Transverse colon (tissue), 4 donors: ENCODE measurements at regions not wholly inside any gene's neighbourhood (a gene's known extent, or its start where the extent isn't known, plus 50 kb on each side); places are given as distances from the start of the nearest gene placed in this dataset.

Source experiments
- DNase-seq: peaks from one replicate; pipeline ENCODE4 v3.0.0-alpha.2; 2019
- H3K27ac ChIP-seq, 4 donors: fragments of 200-600 bp; sonication (generic); 2 replicates each; pipeline ENCODE4 v1.5.1; 2016 to 2018; ENCODE audit warnings: inconsistent platforms in 4 of 4
- H3K27me3 ChIP-seq: fragments of 200-600 bp; sonication (generic); 2 replicates; pipeline ENCODE4 v1.5.1; 2017; ENCODE audit warnings: inconsistent platforms
- H3K36me3 ChIP-seq, 4 donors: fragments of 200-600 bp; sonication (generic); 2 replicates each; pipeline ENCODE4 v1.5.1; 2017 to 2019; ENCODE audit warnings: inconsistent platforms in 4 of 4
- H3K4me1 ChIP-seq, 4 donors: fragments of 200-600 bp; sonication (generic); 2 replicates each; pipeline ENCODE4 v1.5.1; 2017 to 2020; ENCODE audit warnings: inconsistent platforms in 4 of 4
- H3K4me3 ChIP-seq, 4 donors: fragments of 200-600 bp; sonication (generic); 1 replicate in 1 of 4; 2 replicates in 3 of 4; pipeline versions ENCODE4 v1.5.1 to v1.6.1; 2017 to 2019; ENCODE audit warnings: inconsistent platforms in 4 of 4
- H3K9me3 ChIP-seq, 2 donors: fragments of 200-600 bp; sonication (generic); 2 replicates each; pipeline ENCODE4 v1.5.1; 2017 to 2019; ENCODE audit warnings: inconsistent platforms in 2 of 2
- EP300 ChIP-seq: sonication (generic); formaldehyde crosslinking; IDR thresholded peaks from one replicate; pipeline ENCODE4 v1.6.1; 2017; ENCODE audit warnings: antibody characterized with exemption, low read depth
- POLR2A ChIP-seq: fragments of 450-650 bp; IDR thresholded peaks from one replicate; pipeline ENCODE4 v1.6.1; 2016; ENCODE audit warnings: antibody characterized with exemption, mild to moderate bottlenecking, moderate library complexity
- POLR2AphosphoS5 ChIP-seq, 3 donors: sonication (generic); formaldehyde crosslinking; IDR thresholded peaks; one replicate each; pipeline ENCODE4 v1.6.1; 2016; ENCODE audit warnings: antibody characterized with exemption in 3 of 3
- WGBS, 2 donors: methylation state at CpG; one replicate each; pipeline ENCODE4 v1.1.5; 2018; ENCODE audit warnings: low coverage in 1 of 2; 5-methylcytosine and 5-hydroxymethylcytosine counted together
- in situ Hi-C, 4 donors: fragments of 200-750 bp; cut with MboI; loops; one replicate each; pipeline versions ENCODE4 v1.15.0 to v1.15.1; 2017; ENCODE audit warnings: low sequenced_read_pairs in 3 of 4, low pct_ligation_motif_present in 1 of 4, low pct_unique_long_range_greater_than_20kb in 1 of 4
- intact Hi-C: fragments of 100-400 bp; cut with DNase I; formaldehyde crosslinking; loops from one replicate; pipeline ENCODE4 v1.15.1; 2023; ENCODE audit warnings: low total_unique reads
- TF ChIP-seq, protein P1 (sequence below), 5 experiments: fragments of 200-600 bp in 3 of 5; fragments of 450-650 bp in 2 of 5; sonication (generic) in 3 of 5; IDR thresholded peaks; 1 replicate in 2 of 5; 2 replicates in 3 of 5; pipeline ENCODE4 v1.5.1; 2016 to 2017; ENCODE audit warnings: antibody characterized with exemption in 5 of 5, inconsistent platforms in 3 of 5, mild to moderate bottlenecking in 2 of 5, moderate library complexity in 1 of 5

DNA sequence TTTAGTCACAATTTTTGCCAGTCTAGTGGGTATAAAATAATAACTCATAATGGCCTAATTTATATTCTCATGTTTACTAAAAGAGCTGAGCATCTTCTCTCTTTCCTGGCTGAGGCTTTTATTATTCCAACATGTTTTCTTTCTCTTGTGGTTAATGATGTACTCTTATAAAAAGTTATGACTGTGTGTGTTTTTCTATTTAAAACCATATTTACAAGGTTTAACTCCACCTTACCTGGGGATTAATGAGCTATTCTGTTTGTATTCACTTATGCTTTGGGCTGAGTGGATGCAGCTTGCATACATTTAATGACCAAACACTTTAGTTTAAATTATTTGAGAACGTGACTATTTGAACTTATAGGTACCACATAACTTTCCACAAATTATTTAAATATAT, 1365.7 kb upstream of the SLC10A2 start:
- Histone ChIP-seq H3K27ac (no peak overlapping the region), H3K36me3 (no peaks in the 10 kb centered on the region), H3K27me3 (no peaks in the 10 kb centered on the region), H3K4me1 (no peaks in the 10 kb centered on the region), H3K4me3 (no peak overlapping the region), H3K9me3 (no peaks in the 10 kb centered on the region)
- intact Hi-C loops: no loop called here
- no peak for DNase-seq
- WGBS, 2 donors: 57 to 79% methylated on average over 1 of the region's 1 CpG
- in situ Hi-C loops: no loop called here
- TF ChIP-seq EP300 (no peak), POLR2AphosphoS5 (IDR thresholded peaks at IDR 0.05) (no peak), POLR2A (no peak)
- TF ChIP-seq, protein P1, sequence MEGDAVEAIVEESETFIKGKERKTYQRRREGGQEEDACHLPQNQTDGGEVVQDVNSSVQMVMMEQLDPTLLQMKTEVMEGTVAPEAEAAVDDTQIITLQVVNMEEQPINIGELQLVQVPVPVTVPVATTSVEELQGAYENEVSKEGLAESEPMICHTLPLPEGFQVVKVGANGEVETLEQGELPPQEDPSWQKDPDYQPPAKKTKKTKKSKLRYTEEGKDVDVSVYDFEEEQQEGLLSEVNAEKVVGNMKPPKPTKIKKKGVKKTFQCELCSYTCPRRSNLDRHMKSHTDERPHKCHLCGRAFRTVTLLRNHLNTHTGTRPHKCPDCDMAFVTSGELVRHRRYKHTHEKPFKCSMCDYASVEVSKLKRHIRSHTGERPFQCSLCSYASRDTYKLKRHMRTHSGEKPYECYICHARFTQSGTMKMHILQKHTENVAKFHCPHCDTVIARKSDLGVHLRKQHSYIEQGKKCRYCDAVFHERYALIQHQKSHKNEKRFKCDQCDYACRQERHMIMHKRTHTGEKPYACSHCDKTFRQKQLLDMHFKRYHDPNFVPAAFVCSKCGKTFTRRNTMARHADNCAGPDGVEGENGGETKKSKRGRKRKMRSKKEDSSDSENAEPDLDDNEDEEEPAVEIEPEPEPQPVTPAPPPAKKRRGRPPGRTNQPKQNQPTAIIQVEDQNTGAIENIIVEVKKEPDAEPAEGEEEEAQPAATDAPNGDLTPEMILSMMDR (IDR thresholded peaks at IDR 0.05): no peak

DNA sequence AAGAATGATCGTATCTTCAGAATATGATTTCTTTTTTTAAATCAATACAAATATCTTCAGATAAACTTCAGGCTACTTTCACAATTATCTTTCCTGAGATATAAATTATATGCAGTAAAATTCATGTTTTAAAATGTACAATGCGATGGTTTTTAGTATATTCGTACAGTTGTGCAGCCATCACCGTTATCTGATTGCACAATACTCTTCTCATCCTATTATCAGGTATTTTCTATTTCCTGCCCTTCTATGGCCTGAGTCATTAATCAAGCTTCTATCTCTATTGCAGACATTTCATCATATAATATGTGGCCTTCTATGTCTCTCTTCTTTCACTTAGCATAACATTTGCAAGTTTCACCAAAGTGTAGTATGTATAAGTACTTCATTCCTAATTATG, 1360.2 kb upstream of the SLC10A2 start:
- Histone ChIP-seq H3K9me3 (no peaks in the 10 kb centered on the region), H3K27me3 (no peaks in the 10 kb centered on the region), H3K27ac (no peak overlapping the region), H3K4me1 (no peaks in the 10 kb centered on the region), H3K4me3 (no peak overlapping the region), H3K36me3 (no peaks in the 10 kb centered on the region)
- TF ChIP-seq, protein P1 (IDR thresholded peaks at IDR 0.05): no peak
- TF ChIP-seq POLR2AphosphoS5 (IDR thresholded peaks at IDR 0.05) (no peak), POLR2A (no peak), EP300 (no peak)
- intact Hi-C loops: no loop called here
- no peak for DNase-seq
- WGBS, 2 donors: 89 to 94% methylated on average over 4 of the region's 4 CpGs
- in situ Hi-C loops: no loop called here

DNA sequence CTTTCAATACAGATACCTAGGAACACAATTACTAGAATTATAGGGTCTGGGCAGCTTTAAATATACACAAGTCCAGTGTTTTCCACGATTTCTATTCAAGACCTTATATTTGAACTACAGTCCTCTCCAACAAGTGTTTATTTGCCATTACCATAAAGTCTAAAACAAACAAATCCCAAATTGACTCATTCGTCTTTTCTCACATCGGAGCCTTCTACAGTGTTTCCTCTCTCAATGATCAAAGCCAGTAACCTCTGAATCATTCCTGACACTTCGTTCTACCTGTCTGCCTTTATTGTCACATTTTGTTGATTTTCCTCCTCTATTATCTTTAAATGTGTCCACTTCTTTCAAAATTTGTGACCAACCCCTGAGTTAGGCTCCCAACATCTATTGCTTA, 1356.5 kb upstream of the SLC10A2 start:
- in situ Hi-C loops (no loop called here), intact Hi-C loops (no loop called here)
- 42 to 54% methylated on average over 4 of the region's 4 CpGs for WGBS, 2 donors

DNA sequence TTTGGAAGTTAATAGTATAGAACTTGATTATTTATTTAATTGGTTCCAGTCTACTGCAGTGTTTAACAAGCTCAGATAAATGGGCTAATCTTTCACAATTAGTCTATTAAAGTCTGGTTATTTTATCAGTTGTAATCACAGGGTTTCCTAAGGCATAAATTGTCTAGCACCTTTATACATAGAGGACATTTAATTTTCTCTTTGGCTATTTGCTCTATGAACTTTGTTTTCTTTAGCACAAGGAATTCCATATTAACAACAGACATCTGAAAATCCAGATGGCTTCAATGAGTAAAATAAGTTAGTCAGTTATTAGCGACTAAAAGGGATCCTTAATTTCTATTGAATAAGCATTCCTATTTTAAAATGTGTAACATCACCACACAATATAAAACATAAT, 1350.8 kb upstream of the SLC10A2 start:
- no peaks in the 10 kb centered on the region for H3K4me1 ChIP-seq
- no peaks in the 10 kb centered on the region for H3K36me3 ChIP-seq
- in situ Hi-C loops (no loop called here), intact Hi-C loops (no loop called here)
- no peak overlapping the region for H3K27ac ChIP-seq
- TF ChIP-seq POLR2A (no peak), EP300 (no peak), POLR2AphosphoS5 (IDR thresholded peaks at IDR 0.05) (no peak)
- TF ChIP-seq, protein P1 (IDR thresholded peaks at IDR 0.05): no peak
- 87 to 100% methylated on average over 1 of the region's 1 CpG for WGBS, 2 donors
- no peaks in the 10 kb centered on the region for H3K27me3 ChIP-seq
- no peaks in the 10 kb centered on the region for H3K9me3 ChIP-seq
- H3K4me3 ChIP-seq: no peak overlapping the region
- no peak for DNase-seq

More for the DNA sequence above, 1356.5 kb upstream of the SLC10A2 start:
- no peaks in the 10 kb centered on the region for H3K4me1 ChIP-seq
- no peak for TF ChIP-seq POLR2AphosphoS5 (IDR thresholded peaks at IDR 0.05)
- TF ChIP-seq POLR2A: no peak
- no peak for TF ChIP-seq EP300
- TF ChIP-seq, protein P1 (IDR thresholded peaks at IDR 0.05): no peak
- H3K9me3 ChIP-seq: no peaks in the 10 kb centered on the region
- DNase-seq: no peak
- no peak overlapping the region for H3K27ac ChIP-seq
- no peak overlapping the region for H3K4me3 ChIP-seq
- no peaks in the 10 kb centered on the region for H3K27me3 ChIP-seq
- no peaks in the 10 kb centered on the region for H3K36me3 ChIP-seq
